Sciatic nerve (tissue), 2 donors: ENCODE measurements at regions not wholly inside any gene's neighbourhood (a gene's known extent, or its start where the extent isn't known, plus 50 kb on each side); places are given as distances from the start of the nearest gene placed in this dataset.
"Not testable (repeated sequence)": the region's sequence is repeated elsewhere in the genome, so short reads cannot be mapped to it uniquely, and the experiment has no call there.

Experiments used
- ATAC-seq: fragments of 200-7000 bp; cut with Tn5 transposase; one replicate; pipeline ENCODE4 v1.9.1; 2020; ENCODE audit warnings: mild to moderate bottlenecking, moderate library complexity
- DNase-seq: peaks from one replicate; pipeline ENCODE4 v3.0.0-alpha.2; 2020; ENCODE audit warnings: low spot score
- intact Hi-C: fragments of 100-400 bp; cut with DNase I; formaldehyde crosslinking; loops from one replicate; pipeline ENCODE4 v1.14.2; 2022
- donor health status: DM: no; HTN: no; CAD: no.
- donor health status: DM: no; HTN: no; CAD: no.

DNA sequence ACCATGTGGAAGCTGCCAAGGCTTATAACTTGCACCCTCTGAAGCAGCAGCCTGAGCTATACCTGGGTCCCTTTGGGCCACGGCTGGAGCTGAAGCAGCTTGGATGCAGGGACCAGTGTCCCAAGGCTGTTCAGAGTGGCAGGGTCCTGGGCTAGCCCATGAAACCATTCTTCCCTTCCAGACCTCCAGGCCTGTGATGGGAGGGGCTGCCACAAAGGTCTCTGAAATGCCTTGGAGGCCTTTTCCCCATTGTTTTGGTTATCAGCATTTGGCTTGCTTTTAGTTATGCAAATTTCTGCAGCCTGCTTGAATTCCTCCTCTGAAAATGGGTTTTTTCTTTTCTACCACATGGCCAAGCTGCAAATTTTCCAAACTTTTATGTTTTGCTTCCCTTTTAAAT is 433.7 kb upstream of the ACO1 start:
- ATAC-seq (no peak), DNase-seq (no peak)
- intact Hi-C loops: no loop called here

DNA sequence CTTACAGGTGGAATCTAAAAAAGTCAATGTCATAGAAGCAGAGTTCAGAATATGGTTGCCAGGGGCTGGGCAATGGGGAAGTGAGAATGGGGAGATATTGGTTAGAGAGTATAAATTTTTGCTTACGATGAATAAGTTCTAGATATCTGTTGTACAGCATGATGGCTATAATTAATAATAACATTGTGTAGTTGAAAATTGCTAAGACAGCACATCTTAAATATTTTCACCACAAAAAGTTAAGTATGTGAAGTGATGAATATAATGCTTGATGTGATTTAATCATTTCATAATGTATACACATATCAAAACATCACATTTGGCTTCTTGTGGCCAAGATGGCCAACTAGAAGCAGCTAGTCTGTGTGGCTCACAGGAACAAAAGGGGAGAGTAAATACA is 425.9 kb upstream of the ACO1 start:
- ATAC-seq (no peak), DNase-seq (no peak)
- intact Hi-C loops: no loop called here

DNA sequence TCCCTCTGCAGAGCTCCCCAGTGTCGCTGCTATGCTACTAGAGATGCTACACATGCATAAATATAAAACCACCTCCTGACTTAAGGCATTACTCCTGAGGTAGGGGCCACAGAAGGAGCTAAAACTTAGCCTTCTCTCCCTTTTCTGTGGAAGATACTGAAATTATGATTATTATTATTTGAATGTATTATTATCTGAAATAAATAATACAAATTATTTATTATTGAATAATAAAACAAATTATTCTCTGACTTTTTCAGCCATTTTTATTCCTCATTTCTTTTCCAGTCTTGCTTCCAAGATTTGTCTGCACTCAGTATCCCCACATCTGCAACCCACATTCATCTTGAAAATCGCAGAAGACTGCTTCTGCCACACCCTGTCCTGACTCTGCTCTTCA is 414.9 kb upstream of the ACO1 start:
- intact Hi-C loops: no loop called here
- ATAC-seq (no peak), DNase-seq (no peak)

DNA sequence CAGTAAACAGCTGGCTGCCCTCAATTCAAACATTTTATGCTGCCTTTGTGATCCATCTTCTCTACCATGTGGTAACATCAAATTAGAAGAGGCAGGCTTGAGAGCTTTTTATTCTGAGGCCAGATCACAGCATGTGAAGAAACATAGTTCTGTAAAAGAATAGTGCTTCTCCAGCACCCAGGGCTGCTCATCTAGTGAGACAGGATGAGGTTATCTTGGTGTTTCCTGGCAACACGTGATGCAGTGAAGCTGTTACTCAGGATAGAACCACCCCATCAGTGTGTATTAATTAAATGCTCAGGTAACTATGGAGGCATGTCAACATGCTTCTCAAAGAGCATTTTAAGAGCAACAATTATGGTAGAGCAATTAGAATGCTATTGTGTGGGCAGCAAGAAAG is 400.5 kb upstream of the ACO1 start:
- DNase-seq (no peak), ATAC-seq (no peak)
- intact Hi-C loops: no loop called here

DNA sequence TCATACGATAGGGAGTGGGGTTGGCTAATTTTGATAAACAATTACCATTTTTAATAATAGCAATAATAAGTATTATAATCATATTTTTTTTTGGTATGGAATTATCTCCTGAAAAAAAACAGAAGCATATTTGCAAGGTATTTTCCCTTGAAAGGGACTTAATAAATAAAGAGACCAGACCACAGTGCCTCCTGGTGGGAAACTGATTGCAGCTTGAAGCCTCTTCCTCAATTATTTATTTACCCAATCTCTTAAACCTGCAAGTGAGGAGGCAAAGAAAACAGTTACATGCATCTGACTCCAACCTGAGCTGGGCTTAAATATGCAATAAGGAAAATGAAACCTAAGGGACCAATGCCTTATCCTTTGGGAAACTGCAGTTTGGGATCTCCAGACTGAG is 388.1 kb upstream of the ACO1 start:
- intact Hi-C loops: no loop called here
- ATAC-seq (no peak), DNase-seq (no peak)

DNA sequence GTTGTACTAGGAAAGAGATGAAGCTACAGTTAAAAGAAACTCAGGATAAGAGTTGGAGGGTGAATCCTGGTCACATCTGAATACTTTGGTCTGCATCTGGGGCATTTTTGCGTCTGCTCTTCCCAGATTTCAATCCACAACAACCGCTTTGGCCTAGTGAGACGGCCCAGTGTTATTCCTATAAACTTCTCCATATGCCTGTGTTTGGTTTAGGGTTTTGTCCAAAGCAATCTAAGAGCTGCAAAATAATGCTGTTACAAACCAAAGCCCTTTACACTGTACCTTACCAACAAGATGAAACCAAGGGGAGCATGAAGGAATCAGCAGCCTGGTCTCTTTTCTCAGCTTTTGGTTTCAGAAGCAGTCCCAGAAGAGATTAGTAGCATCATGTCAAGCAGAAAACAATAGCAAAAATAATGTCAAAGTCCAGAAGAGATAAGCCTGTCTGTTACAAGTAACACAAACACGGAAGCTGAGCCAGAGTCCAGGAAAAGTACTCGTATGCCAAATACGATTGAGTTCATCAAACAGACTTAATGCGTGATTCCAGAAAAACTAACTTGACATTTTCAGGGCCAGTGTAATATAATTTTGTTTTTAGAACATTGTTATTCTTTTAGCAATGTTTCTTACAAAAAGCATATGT is 379.9 kb upstream of the ACO1 start:
- intact Hi-C loops: no loop called here
- DNase-seq: no peak
- no peak for ATAC-seq

DNA sequence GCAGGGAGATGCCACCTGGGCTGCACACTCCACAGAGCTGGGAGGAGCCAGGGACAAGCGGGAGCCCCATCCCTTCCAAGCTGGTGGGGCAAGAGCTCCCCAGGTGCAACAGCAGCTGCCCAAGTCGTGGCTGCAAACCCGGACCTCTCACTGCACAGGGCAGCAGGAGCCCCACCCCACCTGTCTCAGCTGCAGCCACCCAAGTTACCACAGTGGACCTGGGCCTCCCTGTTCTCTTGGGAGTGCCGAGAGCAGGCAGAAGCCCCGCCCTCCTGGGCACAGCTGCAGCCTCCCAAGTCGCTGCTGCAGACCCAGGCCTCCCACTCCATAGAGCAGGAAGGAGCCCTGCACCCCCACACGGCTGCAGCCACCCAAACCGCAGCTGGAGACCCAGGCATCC is 374.1 kb upstream of the ACO1 start:
- peak; percentile 42 for ATAC-seq
- DNase-seq: no peak
- intact Hi-C loops: no loop called here

DNA sequence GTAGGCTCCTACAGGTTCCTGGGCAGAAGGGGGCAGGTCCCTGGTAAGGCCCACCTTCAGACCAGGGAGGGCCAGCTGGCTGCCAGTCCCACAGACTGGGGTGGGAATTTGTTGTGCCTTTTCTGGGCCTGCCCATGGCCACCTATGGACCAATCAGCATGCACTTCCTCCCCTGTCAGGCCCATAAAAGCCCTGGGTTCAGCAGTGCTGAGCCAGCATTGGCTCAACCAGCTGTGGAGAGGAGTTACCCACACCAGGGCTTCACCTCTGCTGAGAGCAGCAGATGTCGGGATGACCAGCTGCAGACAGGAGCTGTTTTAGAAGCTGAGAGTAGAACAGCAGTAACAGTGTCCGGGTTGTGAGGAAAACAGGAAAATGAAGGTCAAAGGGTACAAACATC is 373.4 kb upstream of the ACO1 start:
- DNase-seq: no peak
- ATAC-seq: peak; percentile 13
- intact Hi-C loops: no loop called here

DNA sequence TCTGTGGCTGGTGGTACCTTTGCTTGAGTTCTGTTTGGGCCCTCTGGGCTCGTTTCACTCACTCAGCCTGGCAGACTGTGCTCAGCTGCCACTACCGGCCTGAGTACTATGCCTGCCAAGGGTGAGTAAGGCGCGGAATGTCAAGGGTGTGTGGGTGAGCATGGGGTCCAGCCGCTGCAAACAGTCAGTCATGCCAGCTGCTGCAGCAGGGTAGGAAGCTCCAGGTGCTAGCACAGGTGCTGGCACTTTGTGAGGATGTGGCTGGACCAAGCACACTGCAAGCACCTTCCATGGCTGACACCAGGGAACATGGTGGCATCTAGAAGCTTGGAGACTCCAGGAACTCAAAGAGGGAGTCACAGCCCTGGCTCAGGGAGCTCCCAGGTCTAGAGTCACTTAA is 368.6 kb upstream of the ACO1 start:
- DNase-seq (no peak), ATAC-seq (no peak)
- intact Hi-C loops: no loop called here

DNA sequence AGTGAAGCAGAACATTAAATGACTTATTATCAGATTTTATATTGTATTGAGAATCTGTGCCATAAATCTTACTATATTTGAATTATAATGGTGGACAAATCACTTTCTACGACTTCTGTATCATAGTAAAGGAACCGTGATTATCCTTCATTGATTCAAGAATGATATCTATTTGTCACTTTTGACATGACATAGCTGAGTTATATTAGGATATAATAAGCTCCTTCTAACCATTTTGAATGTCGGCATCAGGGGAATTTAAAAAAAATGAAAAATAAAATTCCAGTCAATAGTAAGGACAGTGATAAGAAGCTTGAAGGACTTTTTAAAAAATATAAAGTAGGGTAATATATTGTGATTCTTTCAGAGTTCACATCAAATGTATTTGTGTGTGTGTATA is 338.9 kb upstream of the ACO1 start:
- no peak for ATAC-seq
- intact Hi-C loops: no loop called here
- no peak for DNase-seq

DNA sequence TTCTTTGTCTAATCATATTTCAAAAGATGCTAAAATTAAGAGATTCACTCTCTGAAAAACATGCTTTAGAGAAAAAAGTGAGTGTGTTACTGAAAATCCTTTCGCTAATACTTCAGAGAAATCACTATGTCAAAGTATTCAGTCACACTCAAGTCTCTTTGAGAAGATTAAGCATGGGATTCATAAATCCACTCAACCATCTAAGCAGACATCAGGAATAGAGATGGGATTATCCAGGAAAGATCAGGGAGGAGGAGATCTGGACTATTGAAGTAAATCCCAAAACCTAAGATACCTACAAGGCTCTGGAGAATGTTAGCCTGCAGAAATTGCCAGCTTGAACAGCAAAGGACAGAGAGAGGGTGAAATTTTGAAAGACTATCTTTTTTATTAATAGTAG is 317.2 kb upstream of the ACO1 start:
- intact Hi-C loops: no loop called here
- no peak for ATAC-seq
- no peak for DNase-seq

DNA sequence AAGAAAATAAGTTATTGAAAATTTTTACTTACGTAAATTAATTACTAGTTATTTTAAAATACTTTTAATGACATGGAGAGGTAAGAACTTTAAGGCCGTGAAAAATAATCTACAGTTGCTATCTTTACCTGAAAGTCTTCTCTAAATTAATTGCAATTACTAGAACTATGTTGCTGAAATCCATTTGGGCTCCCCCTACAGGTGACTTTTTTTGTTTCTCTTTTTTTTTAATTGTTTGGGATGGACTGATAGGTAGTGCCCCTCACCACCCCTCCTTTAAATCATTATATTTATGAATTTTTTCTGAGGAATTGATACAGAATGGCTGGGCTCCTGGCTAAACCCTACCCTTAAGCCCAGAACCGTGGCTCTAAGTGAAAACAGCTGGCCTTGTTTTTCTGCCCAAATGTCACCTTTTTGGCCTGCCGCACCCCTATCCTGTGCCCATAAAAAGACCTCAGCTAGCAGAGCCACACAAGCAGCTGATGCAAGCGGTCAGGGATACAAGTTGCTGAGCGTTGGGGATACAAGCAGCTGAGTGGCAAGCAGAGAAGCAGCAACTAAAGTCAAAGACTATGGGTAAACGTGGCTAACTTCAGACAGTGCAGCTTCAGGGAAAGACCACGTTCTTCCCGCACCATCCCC is 315.2 kb upstream of the ACO1 start:
- DNase-seq (no peak), ATAC-seq (peak; percentile 77)
- intact Hi-C loops: no loop called here

DNA sequence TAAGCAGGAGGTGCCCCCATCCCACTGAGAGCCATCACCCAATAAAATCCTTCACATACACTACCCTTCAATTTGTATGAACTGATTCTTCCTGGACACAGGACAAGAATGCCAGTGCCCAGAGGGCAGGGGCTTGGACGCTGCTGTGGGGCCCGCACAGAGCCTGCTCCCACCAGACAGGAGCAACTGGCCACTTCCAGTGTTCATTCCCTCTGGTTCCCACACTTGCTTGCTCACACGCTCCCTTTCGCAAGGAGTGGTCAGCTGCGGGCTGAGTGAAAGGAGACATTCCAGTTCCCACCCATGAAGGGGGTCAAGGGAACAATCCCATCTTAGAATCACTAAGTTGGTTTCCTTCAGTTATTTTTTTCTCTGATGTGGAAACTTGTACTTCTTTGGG is 314.5 kb upstream of the ACO1 start:
- ATAC-seq (peak; percentile 90), DNase-seq (peak; percentile 56)
- intact Hi-C loops: no loop called here

DNA sequence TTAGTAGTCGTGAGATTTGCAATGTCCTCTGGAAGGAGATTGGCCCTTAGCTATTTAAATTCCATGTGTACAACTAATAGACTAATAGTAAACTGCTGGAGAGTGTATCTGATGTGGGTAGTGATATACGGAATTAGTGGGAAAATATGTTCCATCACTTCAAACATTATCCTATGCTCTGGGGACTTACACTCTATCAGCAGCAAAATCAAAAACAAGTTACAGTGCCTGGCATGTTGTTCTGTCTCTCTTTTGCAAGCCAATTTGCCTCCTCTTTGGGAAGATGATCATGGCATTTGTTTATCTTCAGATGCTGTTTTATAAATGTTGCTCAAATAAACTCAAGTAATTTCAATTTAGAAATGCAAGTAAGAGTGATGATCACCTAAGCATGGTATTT is 311.9 kb upstream of the ACO1 start:
- DNase-seq: no peak
- ATAC-seq: no peak
- intact Hi-C loops: no loop called here

DNA sequence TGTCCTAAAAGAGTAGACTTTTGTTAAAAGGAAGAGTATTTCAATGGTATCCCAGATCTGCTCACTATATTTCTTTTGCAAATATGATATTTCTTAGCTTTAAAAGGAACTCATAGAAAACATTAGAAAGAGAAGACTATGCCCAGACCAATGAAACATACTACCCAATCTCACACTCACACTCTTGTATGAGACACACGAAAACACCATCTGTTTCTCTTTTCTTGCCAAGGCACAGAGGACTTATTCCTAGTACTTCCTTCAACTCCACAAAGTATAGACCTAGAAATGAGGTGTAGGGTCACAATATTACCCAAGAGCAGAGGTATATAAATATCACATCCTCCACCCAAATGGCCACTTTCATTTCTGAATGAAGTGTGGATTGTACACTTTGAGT is 292.4 kb upstream of the ACO1 start:
- intact Hi-C loops: no loop called here
- DNase-seq (no peak), ATAC-seq (no peak)

DNA sequence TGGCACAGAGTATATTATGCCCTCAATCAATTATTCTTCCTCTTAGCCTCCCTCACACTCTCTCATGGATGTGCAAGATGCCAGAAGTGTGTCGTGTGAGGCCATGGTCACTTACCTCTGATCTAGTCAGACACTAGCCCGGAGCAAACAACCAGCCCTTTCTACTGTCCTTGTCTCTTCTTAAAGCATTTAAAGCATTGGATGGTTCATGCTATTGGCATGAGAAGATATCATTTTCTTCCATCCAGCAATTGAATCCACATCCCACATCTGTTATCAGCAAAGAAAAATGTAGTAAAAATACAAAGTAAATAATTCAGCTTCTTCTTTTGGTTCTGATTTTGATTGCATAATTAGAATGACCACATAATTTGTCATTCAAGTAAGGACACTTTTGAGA is 267.2 kb upstream of the ACO1 start:
- DNase-seq (no peak), ATAC-seq (no peak)
- intact Hi-C loops: no loop called here

DNA sequence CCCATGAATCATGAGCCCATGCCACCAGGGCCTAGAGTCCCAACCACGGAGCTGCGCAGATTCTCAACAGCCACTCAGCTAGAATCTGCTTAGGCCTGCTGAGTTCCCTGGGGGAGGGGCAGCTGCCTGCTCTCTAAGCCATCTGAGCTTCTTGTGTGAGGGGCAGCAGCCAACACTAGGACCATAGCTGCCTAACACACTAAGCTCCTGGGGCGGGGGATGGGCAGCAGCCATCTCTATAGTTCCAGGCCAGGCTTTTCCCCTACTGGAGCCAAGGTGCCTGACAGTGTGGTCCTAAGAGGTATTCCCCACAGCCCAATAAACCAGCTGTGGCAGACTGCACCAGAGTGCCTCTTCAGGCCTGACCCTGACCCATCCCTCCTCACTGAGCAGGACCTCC is 255.9 kb upstream of the ACO1 start:
- ATAC-seq (no peak), DNase-seq (no peak)
- intact Hi-C loops: no loop called here

DNA sequence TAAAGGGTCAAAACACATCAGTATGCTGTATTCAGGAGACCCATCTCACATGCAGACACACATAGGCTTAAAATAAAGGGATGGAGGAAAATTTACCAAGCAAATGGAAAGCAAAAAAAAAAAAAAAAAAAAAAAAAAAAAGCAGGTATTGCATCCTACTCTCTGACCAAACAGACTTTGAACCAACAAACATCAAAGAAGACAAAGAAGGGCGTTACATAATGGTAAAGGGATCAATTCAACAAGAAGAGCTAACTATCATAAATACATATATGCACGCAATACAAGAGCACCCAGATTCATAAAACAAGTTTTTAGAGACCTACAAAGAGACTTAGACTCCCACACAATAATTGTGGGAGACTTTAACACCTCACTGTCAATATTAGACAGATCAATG is 253.7 kb upstream of the ACO1 start:
- intact Hi-C loops, DNase-seq, ATAC-seq: not testable (repeated sequence)

DNA sequence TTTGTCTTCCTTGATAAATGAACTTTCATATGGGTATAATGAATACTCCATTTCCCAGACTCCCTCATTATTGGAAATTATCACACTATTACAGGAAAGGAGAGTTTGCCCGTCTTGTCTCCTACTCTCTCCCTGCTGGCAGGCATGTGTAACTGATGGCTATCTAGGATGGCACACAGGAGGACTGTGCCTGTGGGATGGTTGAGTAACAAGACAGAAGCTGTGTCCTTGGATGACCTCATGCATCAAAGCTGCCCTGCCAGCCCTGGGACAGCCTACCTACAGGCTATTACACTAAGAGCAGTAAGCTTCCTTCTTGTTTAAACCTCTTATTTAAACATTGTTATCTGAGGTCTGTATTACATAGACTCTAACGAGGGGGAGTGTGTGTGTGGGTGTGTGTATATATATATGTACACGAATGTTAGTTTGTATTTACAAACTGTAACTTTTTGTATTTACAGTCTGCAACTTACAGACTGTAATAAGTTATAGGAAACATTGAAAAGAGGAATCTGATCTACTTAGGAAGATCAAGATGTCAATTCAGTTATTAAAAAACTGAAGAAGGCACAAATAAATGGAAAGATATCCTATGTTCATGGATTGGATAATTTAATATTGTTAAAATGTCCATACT is 247.6 kb upstream of the ACO1 start:
- DNase-seq (no peak), ATAC-seq (no peak)
- intact Hi-C loops: no loop called here

DNA sequence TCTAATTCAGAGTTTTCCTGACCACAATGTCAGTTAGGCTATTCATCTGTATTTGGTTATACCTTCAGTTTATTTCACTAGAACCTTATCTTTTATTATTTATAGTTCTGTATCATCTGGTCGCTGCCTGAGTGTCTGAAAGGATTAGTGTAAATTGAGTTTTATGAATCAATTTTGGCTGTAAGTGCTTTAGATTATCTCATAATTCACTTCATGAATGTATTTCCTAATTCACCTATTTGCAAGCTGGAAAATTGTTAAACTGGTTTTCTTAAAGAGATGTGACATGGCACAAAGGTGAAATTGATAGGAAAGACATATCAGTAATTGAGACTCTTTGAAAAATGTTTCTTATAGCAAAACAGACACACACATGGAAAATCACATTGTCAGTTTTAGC is 242.4 kb upstream of the ACO1 start:
- no peak for ATAC-seq
- DNase-seq: no peak
- intact Hi-C loops: no loop called here

DNA sequence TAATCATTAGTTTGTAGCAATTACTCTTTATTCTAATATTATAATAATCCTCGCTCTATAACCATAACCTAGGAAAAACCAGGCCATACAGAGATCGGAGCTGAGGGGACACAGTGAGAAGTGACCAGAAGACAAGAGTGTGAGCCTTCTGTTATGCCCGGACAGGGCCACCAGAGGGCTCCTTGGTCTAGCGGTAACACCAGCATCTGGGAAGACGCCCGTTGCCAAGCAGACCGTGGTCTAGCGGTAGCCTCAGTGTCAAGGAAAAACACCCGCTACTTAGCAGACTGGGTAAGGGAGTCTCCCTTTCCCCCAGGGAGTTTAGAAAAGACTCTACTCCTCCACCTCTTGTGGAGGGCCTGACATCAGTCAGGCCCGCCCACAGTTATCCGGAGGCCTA is 235.9 kb upstream of the ACO1 start:
- DNase-seq, intact Hi-C loops, ATAC-seq: not testable (repeated sequence)
